B cell (primary cell): ENCODE measurements at regions not wholly inside any gene's neighbourhood (a gene's known extent, or its start where the extent isn't known, plus 50 kb on each side); places are given as distances from the start of the nearest gene placed in this dataset.

ENCODE experiments used
- ATAC-seq: fragments of 200-7000 bp; cut with Tn5 transposase; one replicate; pipeline ENCODE4 v1.10.0; 2021; ENCODE audit warnings: low read depth, mild to moderate bottlenecking, moderate number of reproducible peaks, moderate library complexity
- CTCF ChIA-PET: fragments of 350-600 bp; sonication (Branson Sonifier 250); formaldehyde crosslinking; loops from one replicate; lab custom pipeline; 2021; ENCODE audit warnings: antibody characterized with exemption, inconsistent platforms; lab: Charles Lee
- POLR2A ChIA-PET: fragments of 350-600 bp; sonication (Branson Sonifier 250); formaldehyde crosslinking; loops from one replicate; lab custom pipeline; 2021; ENCODE audit warnings: antibody characterized with exemption; lab: Charles Lee
- DNase-seq: peaks from one replicate; pipeline ENCODE4 v3.0.0; 2013
- H2AFZ ChIP-seq: 2 replicates; pipeline ENCODE4 v1.6.1; 2012; ENCODE audit warnings: mild to moderate bottlenecking, low read depth, low read length; ENCODE audit not compliant: insufficient read depth, poor library complexity, severe bottlenecking
- H3K27ac ChIP-seq, 2 donors: 1 replicate in 1 of 2; 2 replicates in 1 of 2; pipeline ENCODE4 v1.5.1; 2012 to 2013; ENCODE audit warnings: low read length in 2 of 2, mild to moderate bottlenecking in 2 of 2, moderate library complexity in 1 of 2
- H3K27me3 ChIP-seq, 4 experiments: fragments of 200-600 bp in 1 of 4; sonication (generic) in 1 of 4; replicated peaks in 1 of 4; 1 replicate in 2 of 4; 2 replicates in 2 of 4; pipeline versions ENCODE4 v1.6.1 to v1.7.0; 2013 to 2016; ENCODE audit warnings: low read length in 3 of 4, mild to moderate bottlenecking in 2 of 4, mixed read lengths in 1 of 4, moderate library complexity in 1 of 4; ENCODE audit not compliant: insufficient read depth in 4 of 4, control insufficient read depth in 3 of 4; ENCODE audit errors: control extremely low read depth in 1 of 4
- H3K36me3 ChIP-seq, 2 experiments: replicated peaks in 1 of 2; 1 replicate in 1 of 2; 2 replicates in 1 of 2; pipeline versions ENCODE4 v1.6.1 to v1.7.1; 2013; ENCODE audit warnings: low read length in 1 of 2; ENCODE audit not compliant: insufficient read depth in 2 of 2, control insufficient read depth in 1 of 2; ENCODE audit errors: control extremely low read depth in 1 of 2, extremely low read depth in 1 of 2
- H3K4me1 ChIP-seq, 2 donors: fragments of 200-600 bp in 1 of 2; sonication (generic) in 1 of 2; 1 replicate in 1 of 2; 2 replicates in 1 of 2; pipeline versions ENCODE4 v1.5.1 to v1.6.1; 2013 to 2017; ENCODE audit warnings: low read length in 2 of 2; ENCODE audit not compliant: control insufficient read depth in 2 of 2, insufficient read depth in 2 of 2
- H3K4me2 ChIP-seq: replicated peaks from 2 replicates; pipeline ENCODE3; 2012; ENCODE audit warnings: mild to moderate bottlenecking, low read depth, low read length; ENCODE audit not compliant: poor library complexity, severe bottlenecking
- H3K4me3 ChIP-seq, 5 experiments: fragments of 200-600 bp in 1 of 5; sonication (generic) in 1 of 5; 1 replicate in 3 of 5; 2 replicates in 2 of 5; pipeline versions ENCODE4 v1.5.1 to v1.7.0; 2011 to 2016; ENCODE audit warnings: low read length in 4 of 5, mild to moderate bottlenecking in 4 of 5, low read depth in 2 of 5, control low read depth in 1 of 5, moderate library complexity in 1 of 5; ENCODE audit not compliant: insufficient read depth in 1 of 5; ENCODE audit errors: control extremely low read depth in 1 of 5, extremely low read depth in 1 of 5
- H3K79me2 ChIP-seq: fragments of 200-600 bp; sonication (generic); one replicate; pipeline ENCODE4 v1.6.0; 2016; ENCODE audit warnings: low read length; ENCODE audit not compliant: control insufficient read depth, insufficient read depth
- H3K9ac ChIP-seq: fragments of 200-600 bp; sonication (generic); 2 replicates; pipeline ENCODE4 v1.6.1; 2017; ENCODE audit warnings: mild to moderate bottlenecking, low read length, moderate library complexity
- H3K9me3 ChIP-seq, 3 donors: one replicate each; pipeline versions ENCODE4 v1.6.1 to v1.7.1; 2013; ENCODE audit warnings: low read length in 2 of 3; ENCODE audit not compliant: control insufficient read depth in 2 of 3, insufficient read depth in 1 of 3; ENCODE audit errors: control extremely low read depth in 1 of 3
- H4K20me1 ChIP-seq: 2 replicates; pipeline ENCODE4 v1.6.0; 2012; ENCODE audit warnings: mild to moderate bottlenecking, low read length; ENCODE audit not compliant: insufficient read depth, control insufficient read depth, poor library complexity, severe bottlenecking
- H3K27ac Mint-ChIP-seq: one replicate; pipeline ENCODE4 v1.8.0; 2021; ENCODE audit warnings: mixed read lengths
- H3K27me3 Mint-ChIP-seq: one replicate; pipeline ENCODE4 v1.8.0; 2021; ENCODE audit warnings: mixed read lengths
- H3K4me1 Mint-ChIP-seq: one replicate; pipeline ENCODE4 v1.8.0; 2021; ENCODE audit warnings: mixed read lengths
- H3K4me3 Mint-ChIP-seq: one replicate; pipeline ENCODE4 v1.8.0; 2021; ENCODE audit warnings: mixed read lengths
- H3K9me3 Mint-ChIP-seq: one replicate; pipeline ENCODE4 v1.8.0; 2022; ENCODE audit warnings: mixed read lengths; ENCODE audit not compliant: insufficient read depth
- CTCF ChIP-seq: fragments of 200-600 bp; IDR thresholded peaks from one replicate; pipeline ENCODE4 v1.8.0; 2022; ENCODE audit warnings: antibody characterized with exemption, mild to moderate bottlenecking
- EZH2 ChIP-seq: IDR thresholded peaks from 2 replicates; pipeline ENCODE4 v1.6.1; 2012; ENCODE audit warnings: borderline replicate concordance, low read depth, mild to moderate bottlenecking, moderate library complexity, low read length; ENCODE audit not compliant: insufficient read depth, poor library complexity, severe bottlenecking
- WGBS: methylation state at CpG from one replicate; pipeline ENCODE4 v1.1.5; 2013; ENCODE audit warnings: missing lambda C conversion rate; ENCODE audit not compliant: insufficient coverage; 5-methylcytosine and 5-hydroxymethylcytosine counted together
- intact Hi-C: fragments of 100-400 bp; cut with micrococcal nuclease; formaldehyde crosslinking; loops from one replicate; pipeline ENCODE4 v1.10.0; 2022

GRCh38 chr20:30598460-30599230 lies 658.8 kb upstream of the DEFB115 start:
- H3K27me3 Mint-ChIP-seq: no peaks in the 10 kb centered on the region
- H3K9me3 ChIP-seq: peaks cover 0 to 40% (median 1%) of the 10 kb centered on the region in 3 donors

More at GRCh38 chr20:30598460-30599230, 658.8 kb upstream of the DEFB115 start:
- Histone ChIP-seq H3K9ac (no peak overlapping the region), H3K4me2 (no peak overlapping the region), H3K4me1 (no peaks in the 10 kb centered on the region), H2AFZ (no peak overlapping the region), H3K4me3 (no peak overlapping the region), H3K36me3 (no peaks in the 10 kb centered on the region), H3K79me2 (no peaks in the 10 kb centered on the region), H3K27me3 (no peaks in the 10 kb centered on the region), H4K20me1 (no peaks in the 10 kb centered on the region), H3K27ac (no peak overlapping the region)
- no peaks in the 10 kb centered on the region for H3K4me1 Mint-ChIP-seq
- no peak overlapping the region for H3K4me3 Mint-ChIP-seq
- intact Hi-C loops: no loop called here
- POLR2A ChIA-PET: no interaction called here
- no peak overlapping the region for H3K27ac Mint-ChIP-seq
- DNase-seq (no peak), ATAC-seq (no peak)
- CTCF ChIA-PET: no interaction called here
- WGBS: 93% methylated on average over 3 of the region's 5 CpGs
- peaks cover 4% of the 10 kb centered on the region for H3K9me3 Mint-ChIP-seq
- TF ChIP-seq EZH2 (no peak), CTCF (no peak)
